IPS-NIHi11 (cell line): ENCODE measurements at regions not wholly inside any gene's neighbourhood (a gene's known extent, or its start where the extent isn't known, plus 50 kb on each side); places are given as distances from the start of the nearest gene placed in this dataset.

Experiments used
- DNase-seq: peaks from one replicate; pipeline ENCODE4 v3.0.0; 2012; ENCODE audit warnings: mixed read lengths, low spot score

DNA sequence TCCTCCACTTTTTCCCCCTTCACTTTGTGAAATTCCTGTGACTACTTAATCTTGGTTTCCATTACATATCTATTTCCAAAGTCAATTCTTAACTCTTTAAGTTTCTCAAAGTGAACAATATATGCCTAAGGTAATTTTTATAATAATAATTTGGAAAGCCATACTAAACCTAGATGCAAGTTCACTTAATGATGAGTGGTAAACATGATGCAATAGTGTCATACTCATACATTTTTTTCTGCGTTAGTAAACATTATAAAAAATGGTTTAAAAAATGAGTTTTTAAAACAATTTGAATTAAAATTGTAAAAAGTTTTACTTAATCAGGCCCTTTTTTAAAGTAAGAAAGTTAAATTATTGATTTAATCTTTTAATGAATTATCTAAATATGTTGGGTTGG lies 659.4 kb upstream of the FZD8 start:
- no peak for DNase-seq

- DNase-seq = no peak
Observed at GRCh38 chr10:36301139-36301538, 659.0 kb upstream of the FZD8 start.

- DNase-seq = no peak
Observed at GRCh38 chr10:36283827-36284226, 641.7 kb upstream of the FZD8 start.

DNA sequence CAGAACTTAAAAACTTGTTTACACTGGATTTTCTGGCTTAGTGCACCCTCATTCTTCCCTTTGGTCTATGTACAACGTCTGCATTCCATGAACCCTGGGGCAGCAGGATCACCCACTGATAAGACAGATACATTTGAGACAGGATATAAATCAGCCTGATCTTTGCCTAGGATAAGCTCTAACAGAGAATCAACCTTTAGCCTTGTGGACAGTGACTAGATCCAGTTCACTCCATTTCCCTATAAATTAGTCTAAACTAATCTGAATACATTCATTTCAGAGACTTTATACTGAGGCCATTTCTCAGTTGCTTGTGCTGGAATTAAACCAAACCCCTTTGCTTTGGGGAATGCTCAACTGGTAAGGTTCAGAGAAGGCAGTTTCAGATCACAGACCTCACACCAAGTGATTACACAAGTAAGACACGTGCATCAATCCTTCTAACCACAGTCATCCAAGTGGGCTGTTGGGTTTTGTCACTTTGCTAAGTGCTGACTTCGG lies 639.8 kb upstream of the FZD8 start:
- no peak for DNase-seq

DNA sequence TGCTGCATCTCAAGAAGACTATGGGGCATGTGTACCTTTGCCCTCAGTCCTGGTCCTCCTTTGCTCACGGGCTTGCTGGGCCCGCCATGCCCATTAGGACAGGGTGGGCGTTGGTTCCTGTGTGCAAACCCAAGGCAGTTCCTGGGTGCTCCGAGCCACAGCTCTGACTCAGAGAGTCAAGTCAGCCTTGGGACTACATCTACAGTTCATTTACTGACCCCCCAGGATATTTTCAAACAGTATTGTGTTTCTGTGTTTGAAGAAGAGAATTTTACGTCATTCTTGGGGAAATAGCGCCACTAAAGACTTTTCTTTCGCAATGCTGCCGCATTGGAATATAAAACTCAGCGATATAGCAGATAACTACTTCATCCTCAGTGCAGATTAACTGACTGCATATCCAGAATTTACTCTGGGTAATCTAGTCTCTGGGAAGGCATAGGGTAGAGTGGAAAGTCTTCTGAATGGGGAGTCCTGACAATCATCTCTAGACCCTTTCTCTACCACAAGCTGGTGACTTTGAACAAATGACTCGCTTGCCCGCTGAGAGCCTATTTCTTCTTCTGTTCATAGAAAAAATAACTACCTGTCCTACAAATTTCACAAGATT lies 638.9 kb upstream of the FZD8 start:
- no peak for DNase-seq

DNA sequence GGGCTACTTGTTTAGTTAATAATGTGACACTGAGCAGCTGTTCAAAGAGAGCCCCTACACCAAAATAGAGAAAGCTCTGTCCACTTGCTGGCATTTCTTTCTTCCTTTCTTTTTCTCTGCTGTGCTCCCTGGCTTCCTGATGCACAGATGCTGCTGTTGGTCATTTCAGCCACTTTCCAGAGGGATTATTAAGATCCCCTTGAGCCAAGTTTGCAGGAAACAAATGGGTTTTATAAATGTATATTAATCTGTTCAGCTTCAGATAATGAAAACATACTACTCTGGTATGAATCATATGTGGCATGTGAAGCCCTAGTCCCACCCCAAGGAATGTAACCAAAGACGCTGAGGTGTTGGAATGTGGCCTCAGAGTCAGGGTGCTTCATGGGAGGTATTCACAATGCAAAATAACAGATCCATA lies 638.2 kb upstream of the FZD8 start:
- no peak for DNase-seq

DNA sequence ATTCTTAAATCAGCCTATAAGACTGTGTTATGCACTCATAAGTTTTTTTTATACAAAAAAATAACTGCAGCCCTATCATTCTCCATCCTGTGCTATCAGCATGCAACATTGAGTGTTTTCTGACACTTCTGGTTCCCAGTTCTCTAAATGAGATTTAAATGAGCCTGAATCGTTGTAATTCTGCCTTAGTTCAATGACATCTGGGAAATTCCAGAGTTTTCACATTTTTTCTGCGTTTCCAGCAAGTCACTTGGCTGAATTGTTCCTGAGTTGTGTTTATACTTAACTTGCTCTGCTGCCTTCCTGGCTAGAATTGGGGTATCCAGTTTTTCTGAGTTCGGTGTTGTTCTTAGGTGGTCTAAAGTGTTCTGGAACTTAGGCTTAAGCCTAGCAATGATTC lies 636.1 kb upstream of the FZD8 start:
- DNase-seq = no peak

GRCh38 chr10:36277459-36277858 lies 635.4 kb upstream of the FZD8 start:
- DNase-seq = no peak

- no peak for DNase-seq
Observed at GRCh38 chr10:36271627-36272340, 629.7 kb upstream of the FZD8 start.

- DNase-seq = no peak
Observed at GRCh38 chr10:36269222-36269621, 627.1 kb upstream of the FZD8 start.

DNA sequence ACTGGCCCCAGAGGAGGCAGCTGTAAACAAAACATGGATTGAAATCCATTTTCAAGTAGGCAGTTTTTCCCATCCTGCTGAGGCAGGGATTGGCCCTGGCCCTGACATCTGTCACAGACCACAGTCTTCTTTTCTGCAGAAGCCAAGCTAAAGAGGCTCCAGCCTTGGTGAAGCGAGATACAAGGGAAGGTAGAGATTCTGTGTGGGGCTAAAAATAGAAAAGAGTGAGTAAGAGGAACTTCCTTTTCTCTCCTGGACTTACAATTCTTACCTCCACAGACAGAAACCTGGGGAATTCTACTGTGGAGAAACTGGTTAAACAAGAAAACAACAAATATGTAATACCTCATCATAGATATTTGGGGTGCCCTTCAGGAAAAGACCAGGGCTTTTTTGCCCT lies 624.8 kb upstream of the FZD8 start:
- no peak for DNase-seq

- no peak for DNase-seq
Observed at GRCh38 chr10:36265741-36266140, 623.6 kb upstream of the FZD8 start.

- DNase-seq = no peak
Observed at GRCh38 chr10:36263871-36264270, 621.8 kb upstream of the FZD8 start.

- no peak for DNase-seq
Observed at GRCh38 chr10:36256948-36257356, 614.9 kb upstream of the FZD8 start.

- DNase-seq = no peak
Observed at GRCh38 chr10:36256166-36256565, 614.1 kb upstream of the FZD8 start.

- no peak for DNase-seq
Observed at GRCh38 chr10:36254199-36254598, 612.1 kb upstream of the FZD8 start.

DNA sequence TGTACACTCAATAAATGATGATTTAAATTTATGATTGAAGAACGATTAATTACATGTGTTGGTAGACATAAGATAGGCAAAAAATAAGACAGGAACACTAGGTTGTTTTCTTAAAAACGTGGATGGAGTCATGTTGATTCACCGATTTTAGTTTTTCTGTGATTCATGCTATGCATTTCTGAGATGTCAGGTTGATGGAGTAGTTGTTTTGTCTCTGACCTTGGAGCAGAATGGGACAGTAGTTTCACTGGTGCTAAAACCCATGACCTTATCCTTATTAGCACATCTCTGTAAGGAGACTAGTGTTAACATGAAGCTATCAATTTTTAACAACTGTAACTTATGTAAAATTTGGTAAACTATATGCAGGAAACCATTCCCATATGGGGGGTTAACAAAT lies 611.6 kb upstream of the FZD8 start:
- no peak for DNase-seq

DNA sequence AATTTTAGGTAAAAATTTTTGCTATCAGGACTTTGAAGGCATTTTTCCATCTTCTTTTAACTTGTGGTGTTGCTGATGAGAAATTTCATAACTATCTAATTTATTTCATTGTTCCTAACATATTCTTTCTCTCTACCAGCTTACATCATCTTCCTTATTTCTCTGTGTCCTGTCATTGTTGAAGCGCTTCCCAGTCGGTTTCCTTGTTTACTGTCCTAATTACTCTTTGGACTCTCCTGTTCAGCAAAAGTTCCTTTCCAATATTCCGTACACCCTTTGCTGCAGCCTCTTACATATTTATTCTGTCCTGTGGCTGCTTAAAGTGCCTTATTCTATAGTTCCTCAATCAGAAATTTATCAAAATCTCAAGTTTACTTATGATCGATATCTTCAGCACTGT lies 609.0 kb upstream of the FZD8 start:
- no peak for DNase-seq

DNA sequence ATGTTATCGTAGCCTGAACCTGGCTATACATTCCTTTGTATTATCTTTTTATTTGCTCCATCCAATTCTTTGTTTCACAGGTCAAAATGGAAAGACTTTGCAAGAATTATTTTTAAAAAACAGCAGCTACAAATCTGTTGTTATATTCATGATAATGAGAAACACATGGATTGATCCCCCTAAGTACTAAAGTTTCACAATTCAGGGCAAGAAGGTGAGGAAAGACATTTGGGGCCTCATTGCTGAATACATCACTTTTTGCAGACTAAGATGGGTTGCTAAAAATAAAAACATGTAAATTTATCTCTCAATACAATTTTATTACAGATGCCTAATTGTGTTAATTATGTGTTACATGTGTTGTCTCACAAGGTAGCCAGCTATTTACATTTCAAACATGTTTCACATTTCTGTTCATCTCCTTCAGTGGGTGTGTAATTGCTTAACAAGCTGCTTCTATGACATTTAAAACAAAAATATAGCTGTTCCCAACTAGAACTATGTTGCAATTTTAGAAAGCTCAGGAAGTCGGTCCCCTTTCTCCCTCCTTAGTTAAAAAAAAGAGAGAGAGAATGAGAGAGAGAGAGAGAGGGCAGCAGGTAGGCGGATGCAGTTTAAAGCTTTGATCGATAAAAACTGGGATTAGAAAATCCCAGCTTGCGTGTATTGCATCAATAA lies 606.3 kb upstream of the FZD8 start:
- no peak for DNase-seq

DNA sequence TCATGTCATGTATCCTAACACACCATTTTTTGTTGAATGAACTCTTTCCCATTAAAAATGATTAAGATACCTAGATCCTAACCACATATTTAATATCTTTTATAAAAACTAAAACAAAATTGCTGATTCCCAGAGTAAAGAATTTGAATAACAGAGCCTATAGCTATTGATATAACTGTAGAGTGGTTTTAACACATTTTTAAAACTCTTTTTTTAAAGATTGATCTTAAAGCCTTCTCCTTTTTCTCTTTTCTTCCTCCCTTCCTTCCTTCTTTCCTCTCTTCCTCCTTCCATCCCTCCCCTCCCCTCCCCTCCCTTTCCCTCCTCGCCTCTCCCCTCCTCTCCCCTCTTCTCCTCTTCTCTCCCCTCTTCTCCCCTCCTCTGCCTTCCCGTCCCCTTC lies 605.4 kb upstream of the FZD8 start:
- no peak for DNase-seq

GRCh38 chr10:36236931-36237330 lies 594.8 kb upstream of the FZD8 start:
- no peak for DNase-seq

DNA sequence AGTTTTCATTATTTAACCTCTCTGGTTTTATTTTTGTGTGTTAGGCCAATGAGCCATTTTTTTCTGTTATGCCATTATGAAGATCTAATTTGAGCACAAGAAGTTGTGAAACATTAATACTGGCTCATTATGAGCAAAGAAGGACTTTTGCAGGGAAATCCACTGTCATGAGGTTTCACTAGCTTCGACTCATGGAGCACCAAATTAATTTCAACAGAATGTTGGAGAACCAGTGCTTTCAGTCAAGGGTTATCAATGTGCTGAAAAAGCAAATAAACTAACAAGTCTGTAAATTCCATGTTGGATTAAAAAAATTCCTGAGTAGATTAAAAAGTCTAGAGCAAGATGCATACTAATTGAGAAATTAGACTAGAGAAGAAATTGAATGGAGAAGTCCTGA lies 594.2 kb upstream of the FZD8 start:
- no peak for DNase-seq

GRCh38 chr10:36232935-36233334 lies 590.8 kb upstream of the FZD8 start:
- no peak for DNase-seq
